Osteoblast (primary cell): ENCODE measurements at regions not wholly inside any gene's neighbourhood (a gene's known extent, or its start where the extent isn't known, plus 50 kb on each side); places are given as distances from the start of the nearest gene placed in this dataset.

ENCODE experiments used
- DNase-seq: peaks from one replicate; pipeline ENCODE4 v3.0.0; 2011; ENCODE audit warnings: low spot score, mixed read lengths; ENCODE audit not compliant: insufficient read length; ENCODE audit errors: missing footprints
- H2AFZ ChIP-seq: 2 replicates; pipeline ENCODE4 v1.6.0; 2011; ENCODE audit warnings: mild to moderate bottlenecking, low read length
- H3K27ac ChIP-seq: 2 replicates; pipeline ENCODE4 v1.5.1; 2011; ENCODE audit warnings: mild to moderate bottlenecking, low read depth, low read length, moderate library complexity
- H3K27me3 ChIP-seq: 2 replicates; pipeline ENCODE4 v1.6.0; 2012; ENCODE audit warnings: mild to moderate bottlenecking, control low read depth, inconsistent platforms, low read length, moderate library complexity; ENCODE audit not compliant: insufficient read depth
- H3K36me3 ChIP-seq: 2 replicates; pipeline ENCODE4 v1.5.1; 2011; ENCODE audit warnings: mild to moderate bottlenecking, low read length, control low read depth, moderate library complexity; ENCODE audit not compliant: insufficient read depth
- H3K4me1 ChIP-seq: 2 replicates; pipeline ENCODE4 v1.5.1; 2011; ENCODE audit warnings: mild to moderate bottlenecking, low read length, control low read depth, moderate library complexity; ENCODE audit not compliant: insufficient read depth
- H3K4me2 ChIP-seq: 2 replicates; pipeline ENCODE4 v1.6.0; 2011; ENCODE audit warnings: mild to moderate bottlenecking, low read length; ENCODE audit not compliant: insufficient read depth
- H3K4me3 ChIP-seq: fragments of 200-600 bp; sonication (generic); 3 replicates; pipeline ENCODE4 v1.5.1; 2012; ENCODE audit warnings: mild to moderate bottlenecking, low read length, inconsistent platforms; ENCODE audit not compliant: insufficient read depth
- H3K79me2 ChIP-seq: 2 replicates; pipeline ENCODE4 v1.6.0; 2012; ENCODE audit warnings: mild to moderate bottlenecking, low read length, control low read depth, inconsistent platforms; ENCODE audit not compliant: insufficient read depth
- H3K9me3 ChIP-seq: 2 replicates; pipeline ENCODE4 v1.5.1; 2011; ENCODE audit warnings: low read depth, low read length, control low read depth
- H4K20me1 ChIP-seq: 2 replicates; pipeline ENCODE4 v1.6.0; 2012; ENCODE audit warnings: mild to moderate bottlenecking, low read length, control low read depth; ENCODE audit not compliant: insufficient read depth
- CTCF ChIP-seq: IDR thresholded peaks from 2 replicates; pipeline ENCODE4 v1.5.1; 2011; ENCODE audit warnings: mild to moderate bottlenecking, low read depth, low read length, moderate library complexity; ENCODE audit errors: extremely low read depth

GRCh38 chr10:28172223-28172610, 130.6 kb downstream of the MPP7 start:
- no peak overlapping the region for H3K4me2 ChIP-seq
- H4K20me1 ChIP-seq, result no peaks in the 10 kb centered on the region
- no peaks in the 10 kb centered on the region for H3K79me2 ChIP-seq
- H2AFZ ChIP-seq, result no peak overlapping the region
- no peak for DNase-seq
- no peaks in the 10 kb centered on the region for H3K4me1 ChIP-seq
- H3K9me3 ChIP-seq, result no peaks in the 10 kb centered on the region
- TF ChIP-seq CTCF, result no peak
- no peak overlapping the region for H3K4me3 ChIP-seq
- H3K27ac ChIP-seq, result no peak overlapping the region
- H3K27me3 ChIP-seq, result no peaks in the 10 kb centered on the region
- H3K36me3 ChIP-seq, result no peaks in the 10 kb centered on the region

GRCh38 chr10:28171468-28172222, 131.2 kb downstream of the MPP7 start:
- H3K4me3 ChIP-seq, result peak overlapping the region; percentile 8
- no peaks in the 10 kb centered on the region for H4K20me1 ChIP-seq
- TF ChIP-seq CTCF, result no peak
- peak overlapping the region; percentile 6 for H2AFZ ChIP-seq
- H3K27me3 ChIP-seq, result no peaks in the 10 kb centered on the region
- no peaks in the 10 kb centered on the region for H3K36me3 ChIP-seq
- DNase-seq, result peak; percentile 2
- peak overlapping the region; percentile 34 for H3K4me2 ChIP-seq
- H3K4me1 ChIP-seq, result no peaks in the 10 kb centered on the region
- no peaks in the 10 kb centered on the region for H3K79me2 ChIP-seq
- no peaks in the 10 kb centered on the region for H3K9me3 ChIP-seq
- no peak overlapping the region for H3K27ac ChIP-seq

- Histone ChIP-seq H4K20me1 (no peaks in the 10 kb centered on the region), H3K27ac (no peak overlapping the region), H3K27me3 (no peaks in the 10 kb centered on the region), H3K9me3 (no peaks in the 10 kb centered on the region), H3K79me2 (no peaks in the 10 kb centered on the region), H3K36me3 (no peaks in the 10 kb centered on the region), H3K4me2 (no peak overlapping the region), H3K4me3 (no peak overlapping the region), H3K4me1 (no peaks in the 10 kb centered on the region), H2AFZ (no peak overlapping the region)
- no peak for TF ChIP-seq CTCF
- DNase-seq, result no peak
Observed at GRCh38 chr10:28169525-28169924, 133.3 kb downstream of the MPP7 start.

- no peaks in the 10 kb centered on the region for H3K9me3 ChIP-seq
Observed at GRCh38 chr10:28160866-28161405, 141.9 kb downstream of the MPP7 start.

More at GRCh38 chr10:28160866-28161405, 141.9 kb downstream of the MPP7 start:
- Histone ChIP-seq H3K36me3 (no peaks in the 10 kb centered on the region), H3K79me2 (no peaks in the 10 kb centered on the region), H2AFZ (no peak overlapping the region), H3K27me3 (no peaks in the 10 kb centered on the region), H3K4me3 (no peak overlapping the region), H4K20me1 (no peaks in the 10 kb centered on the region), H3K4me2 (no peak overlapping the region), H3K27ac (no peak overlapping the region), H3K4me1 (no peaks in the 10 kb centered on the region)
- no peak for DNase-seq
- TF ChIP-seq CTCF, result no peak
